ENCODE measurements at regions not wholly inside any gene's neighbourhood (a gene's known extent, or its start where the extent isn't known, plus 50 kb on each side); places are given as distances from the start of the nearest gene placed in this dataset.
"Not testable (repeated sequence)": the region's sequence is repeated elsewhere in the genome, so short reads cannot be mapped to it uniquely, and the experiment has no call there.

DNA sequence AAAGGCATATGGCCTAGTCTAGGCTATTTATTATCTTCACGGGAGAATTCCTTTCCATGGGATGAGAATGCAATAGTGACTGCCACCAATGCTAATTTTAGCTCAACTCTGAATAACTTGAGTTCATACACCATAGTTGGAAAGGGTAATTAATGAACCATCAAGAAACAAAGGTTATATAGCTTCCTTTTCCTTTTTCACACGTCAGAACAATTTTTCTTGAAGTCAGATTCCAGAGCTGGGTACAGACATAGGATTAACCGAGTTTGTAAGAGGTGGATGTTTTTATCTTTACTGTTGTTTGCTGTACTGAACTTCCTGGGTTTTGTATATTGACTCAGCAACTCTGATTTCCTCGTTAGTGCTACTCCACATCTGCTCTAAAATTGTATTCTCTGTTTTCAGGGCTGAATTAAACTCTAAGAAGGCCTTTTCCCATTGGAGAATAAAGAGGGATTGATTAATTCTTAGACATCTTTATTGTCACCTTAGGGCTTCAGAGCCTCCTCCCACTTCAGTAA lies 262.0 kb downstream of the NUF2 start:
- no peak for DNase-seq

GRCh38 chr1:163585796-163586195 lies 264.0 kb downstream of the NUF2 start:
- no peak for DNase-seq

DNA sequence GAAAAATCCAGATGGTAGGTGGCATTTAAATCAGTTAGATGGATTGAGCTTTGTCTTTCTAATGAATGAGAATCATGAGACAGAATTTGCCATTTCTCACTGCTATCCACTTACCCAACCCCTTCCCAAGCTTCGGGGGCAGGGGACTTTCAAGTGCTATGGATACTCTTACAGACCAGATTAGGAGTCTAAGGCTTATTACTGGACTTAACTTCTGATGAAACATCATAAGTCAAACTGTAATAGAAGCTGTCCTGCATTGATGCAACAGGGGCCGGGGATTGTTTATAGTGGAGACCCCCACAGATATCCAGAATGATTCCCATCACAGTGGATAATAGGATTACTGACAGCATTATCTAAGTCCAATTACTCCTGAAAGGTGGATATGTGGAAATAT lies 267.0 kb downstream of the NUF2 start:
- DNase-seq: no peak

- no peak for DNase-seq
Measured at GRCh38 chr1:163589735-163590134, 268.0 kb downstream of the NUF2 start.

- not testable (repeated sequence) for DNase-seq
Measured at GRCh38 chr1:163591131-163591530, 269.4 kb downstream of the NUF2 start.

DNA sequence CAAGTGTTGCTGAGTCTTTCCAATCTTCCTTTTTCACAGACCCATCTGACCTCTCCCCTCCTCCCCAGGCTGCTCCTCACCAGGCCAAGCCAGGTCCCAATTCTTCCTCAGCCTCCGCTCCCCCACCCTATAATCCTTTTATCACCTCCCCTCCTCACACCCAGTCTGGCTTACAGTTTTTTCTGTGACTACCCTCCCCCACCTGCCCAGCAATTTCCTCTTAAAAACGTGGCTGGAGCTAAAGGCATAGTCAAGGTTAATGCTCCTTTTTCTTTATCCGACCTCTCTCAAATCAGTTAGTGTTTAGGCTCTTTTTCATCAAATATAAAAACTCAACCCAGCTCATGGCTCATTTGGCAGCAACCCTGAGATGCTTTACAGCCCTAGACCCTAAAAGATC lies 270.9 kb downstream of the NUF2 start:
- DNase-seq: not testable (repeated sequence)

- not testable (repeated sequence) for DNase-seq
Measured at GRCh38 chr1:163596106-163596505, 274.4 kb downstream of the NUF2 start.

- no peak for DNase-seq
Measured at GRCh38 chr1:163596541-163597258, 274.9 kb downstream of the NUF2 start.

DNA sequence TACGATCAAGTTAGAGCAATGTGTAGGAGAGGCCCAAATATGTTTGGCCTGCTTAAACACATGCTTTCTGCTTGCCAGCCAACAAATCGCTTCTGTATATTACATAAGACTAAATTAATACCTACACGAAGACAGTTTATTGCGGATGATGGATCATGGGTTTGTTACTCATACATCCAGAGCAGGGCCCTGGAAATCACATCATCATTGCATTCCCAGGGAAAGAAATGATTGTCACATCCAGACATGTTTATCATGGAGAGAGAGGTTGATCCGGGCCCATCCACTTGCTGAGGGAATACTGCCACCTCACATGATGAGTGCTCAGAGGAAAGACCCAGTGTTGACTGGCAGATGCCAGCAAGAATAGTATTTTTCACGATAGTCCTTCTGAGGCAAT lies 282.6 kb downstream of the NUF2 start:
- no peak for DNase-seq

- no peak for DNase-seq
Measured at GRCh38 chr1:163604896-163605295, 283.1 kb downstream of the NUF2 start.

DNA sequence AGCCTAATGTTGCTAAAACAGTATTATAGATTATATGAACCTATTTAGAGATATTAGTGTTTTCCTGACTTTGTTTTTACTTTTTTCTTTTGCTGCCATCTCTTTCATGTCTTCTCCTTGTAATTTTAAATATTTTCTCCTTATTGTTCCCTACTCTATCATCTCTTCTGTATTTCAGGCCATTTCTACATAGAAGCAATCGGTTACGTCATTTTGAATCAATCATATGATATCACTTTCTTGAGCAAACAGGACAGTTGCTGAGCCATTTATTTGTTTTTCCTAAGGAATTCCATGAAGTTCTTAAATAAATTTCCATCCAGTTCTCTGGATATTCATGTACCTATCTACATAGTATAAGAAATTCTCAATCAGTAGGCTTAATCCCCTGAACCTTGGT lies 287.2 kb downstream of the NUF2 start:
- DNase-seq: no peak

- DNase-seq: no peak
Measured at GRCh38 chr1:163609858-163610257, 288.1 kb downstream of the NUF2 start.

GRCh38 chr1:163610486-163610885 lies 288.7 kb downstream of the NUF2 start:
- DNase-seq: no peak

GRCh38 chr1:163614361-163614760 lies 292.6 kb downstream of the NUF2 start:
- no peak for DNase-seq

DNA sequence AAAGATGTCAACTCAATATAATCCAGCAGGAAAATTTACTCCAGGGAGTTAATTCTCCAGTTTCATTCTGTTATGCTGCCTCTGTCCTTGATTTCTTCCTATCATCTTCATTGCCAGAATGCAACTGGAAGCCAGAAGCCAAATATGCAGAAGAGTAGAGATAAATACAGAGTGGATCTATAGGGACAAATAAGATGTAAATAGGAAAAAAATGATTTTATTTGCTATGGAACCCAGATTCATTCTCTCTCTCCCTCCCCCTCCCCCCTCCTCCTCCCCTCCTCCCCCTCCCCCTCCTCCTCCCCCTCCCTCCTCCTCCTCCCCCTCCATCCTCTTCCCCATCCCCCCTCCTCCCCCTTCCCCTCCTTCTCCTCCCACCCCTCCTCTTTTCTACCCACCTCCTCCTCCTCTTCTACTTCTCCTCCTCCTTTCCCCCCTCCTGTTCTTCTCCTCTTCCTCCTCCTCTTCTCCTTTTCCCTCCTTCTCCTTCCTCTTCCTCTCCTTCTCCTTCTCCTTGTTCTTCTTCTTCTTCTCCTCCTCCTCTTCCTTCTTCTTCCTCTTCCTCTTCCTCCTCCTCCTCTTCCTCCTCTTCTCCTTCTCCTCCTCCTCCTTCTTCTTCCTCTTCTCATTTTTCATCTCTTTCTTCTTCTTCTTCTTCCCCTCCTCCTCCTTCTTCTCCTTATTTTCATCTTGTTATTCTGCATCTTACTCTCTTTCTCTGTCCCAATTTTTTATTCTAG lies 306.4 kb downstream of the NUF2 start:
- no peak for DNase-seq

- DNase-seq: no peak
Measured at GRCh38 chr1:163632269-163632668, 310.5 kb downstream of the NUF2 start.

GRCh38 chr1:163633366-163633765 lies 311.6 kb downstream of the NUF2 start:
- no peak for DNase-seq

- DNase-seq: not testable (repeated sequence)
Measured at GRCh38 chr1:163645676-163646075, 323.9 kb downstream of the NUF2 start.

GRCh38 chr1:163650624-163651023 lies 328.9 kb downstream of the NUF2 start:
- DNase-seq: no peak

DNA sequence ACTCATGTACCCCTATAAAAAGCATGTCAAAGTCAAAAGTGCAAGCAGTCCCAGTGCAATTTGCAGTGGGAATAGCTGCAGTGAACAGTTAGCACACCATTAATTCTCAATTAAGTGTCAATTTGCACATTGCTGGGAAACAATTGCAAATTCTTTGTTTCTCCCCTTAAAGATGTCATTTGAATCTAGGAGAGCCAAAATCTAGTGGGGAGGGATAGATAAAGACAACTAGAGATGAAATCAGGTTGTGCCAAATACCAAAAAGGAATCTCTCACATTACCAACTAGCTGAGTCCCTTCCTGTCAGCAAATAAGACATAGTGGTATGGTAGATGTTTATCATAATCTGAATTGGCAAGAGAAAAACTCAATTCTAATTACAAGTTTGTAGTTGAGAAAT lies 330.7 kb downstream of the NUF2 start:
- no peak for DNase-seq

DNA sequence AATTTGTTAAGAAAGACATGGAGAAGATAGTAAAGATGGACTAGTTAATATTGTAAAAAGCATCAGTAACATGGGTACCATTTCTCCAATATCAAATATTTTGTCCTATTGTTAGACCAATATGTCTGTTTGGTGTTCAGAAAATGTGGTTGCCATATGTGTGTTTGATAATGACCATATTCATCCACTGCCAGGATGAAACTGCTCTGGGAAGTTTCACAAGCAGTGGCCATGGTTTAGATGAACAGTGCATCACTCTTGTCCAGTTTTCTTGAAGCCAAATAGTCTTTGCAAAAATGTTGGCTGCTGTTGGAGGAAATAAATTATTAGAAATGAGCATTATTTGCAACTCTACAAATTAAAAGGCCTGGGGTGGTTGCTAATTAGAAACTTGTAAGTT lies 333.8 kb downstream of the NUF2 start:
- no peak for DNase-seq

DNA sequence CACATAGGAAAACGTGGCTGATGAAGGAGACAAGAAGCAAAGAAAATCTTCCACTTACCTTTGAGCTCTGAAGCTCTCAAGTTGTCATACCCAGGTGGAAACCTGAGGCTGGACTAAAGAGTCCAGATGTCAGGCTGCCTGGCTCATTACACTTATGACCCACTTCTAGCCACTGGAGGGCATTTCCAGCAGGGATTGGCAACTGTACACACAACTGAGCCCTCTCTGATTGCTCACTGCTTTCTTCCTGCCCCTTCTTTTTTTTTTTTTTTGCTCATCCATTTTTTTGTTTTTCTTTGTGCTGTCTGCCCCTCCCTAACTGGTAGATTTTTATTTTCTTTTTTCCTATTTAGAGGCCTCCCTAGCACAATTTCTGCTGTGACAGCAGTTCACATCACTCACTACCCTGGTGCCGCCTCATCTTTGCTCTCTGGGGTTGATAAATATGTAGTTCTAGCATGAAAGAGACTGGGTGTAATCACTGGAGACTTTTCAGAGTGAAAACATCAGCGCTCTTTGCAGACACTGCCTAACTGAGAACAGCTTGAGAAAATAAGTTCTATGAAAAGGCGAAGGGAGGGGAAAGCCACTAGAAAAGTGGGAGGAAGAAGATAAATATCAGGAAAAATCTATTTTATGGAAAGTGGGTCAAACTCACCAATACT lies 334.5 kb downstream of the NUF2 start:
- DNase-seq: no peak

DNA sequence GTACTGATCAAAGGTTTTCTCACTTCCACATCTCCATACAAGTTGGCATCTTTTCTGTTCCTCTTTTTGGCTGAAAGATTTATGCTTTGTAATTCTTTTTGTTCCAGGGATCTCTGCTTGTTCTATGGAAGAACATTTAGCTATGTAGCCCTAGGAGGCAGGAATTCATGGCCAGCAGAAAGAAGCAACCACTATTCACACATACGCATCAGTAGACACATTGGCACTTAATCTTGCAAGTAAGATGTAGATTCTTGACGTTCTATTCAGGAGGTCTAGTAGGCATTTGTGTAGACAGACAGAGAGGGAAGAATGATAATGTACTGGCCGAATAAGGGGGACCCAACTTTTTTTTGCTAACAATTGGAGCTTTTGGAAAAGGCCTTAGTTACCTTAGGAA lies 336.0 kb downstream of the NUF2 start:
- no peak for DNase-seq

DNA sequence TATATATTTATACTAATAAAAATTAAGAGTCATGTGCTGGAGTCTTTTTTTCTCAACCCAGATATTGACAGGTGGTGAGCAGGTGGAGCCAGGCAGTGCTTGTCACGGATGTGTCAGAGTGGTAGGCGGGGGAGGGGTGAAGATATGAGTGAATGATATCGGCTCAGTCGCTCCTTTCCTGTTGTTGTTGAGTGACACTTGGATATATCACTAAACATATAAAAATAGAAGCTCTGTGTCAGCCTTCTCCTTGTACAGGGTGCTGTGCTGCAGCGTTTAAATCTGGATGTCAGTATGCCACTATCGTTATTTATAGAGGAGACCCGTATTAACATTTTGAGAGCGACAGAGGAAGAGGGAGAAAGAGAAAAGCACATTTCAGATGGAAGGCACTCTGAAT lies 339.6 kb downstream of the NUF2 start:
- DNase-seq: no peak
